ENCODE measurements at regions not wholly inside any gene's neighbourhood (a gene's known extent, or its start where the extent isn't known, plus 50 kb on each side); places are given as distances from the start of the nearest gene placed in this dataset.

DNA sequence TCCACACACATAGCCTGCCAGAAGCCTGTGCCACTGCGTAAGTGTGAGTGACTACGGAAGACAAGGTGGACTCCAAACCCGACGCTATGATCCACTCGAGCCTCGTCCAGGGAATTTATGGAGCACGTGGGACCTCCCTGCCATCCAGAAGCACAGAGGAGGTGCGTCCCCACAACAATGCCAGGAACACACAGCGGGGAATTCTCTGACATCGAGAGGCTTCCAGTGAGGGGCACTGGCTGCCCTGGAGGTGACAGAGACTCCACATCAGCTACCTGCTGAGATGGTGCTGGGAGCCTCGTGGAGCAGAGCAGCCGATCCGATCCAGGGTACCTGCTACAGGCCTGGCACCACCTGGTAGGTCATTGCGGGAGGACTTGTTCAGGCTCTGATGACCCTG lies 72.2 kb upstream of the INSIG1 start:
- ChIA-PET POLR2A (no interaction called here), CTCF (no interaction called here)
- Histone ChIP-seq H3K9me3 (ENCODE audit: control insufficient read depth, insufficient read depth, low read length) (peaks cover 4% of the 10 kb centered on the region; the same call in 1 of the 2 replicates), H3K27me3 (ENCODE audit: control insufficient read depth, insufficient read depth, low read length) (no peaks in the 10 kb centered on the region), H3K27ac (ENCODE audit: low read depth, low read length) (no peak overlapping the region), H3K4me3 (ENCODE audit: low read depth, low read length) (no peak overlapping the region)
- DNase-seq (ENCODE audit: low read depth, low spot score): no peak
- TF ChIP-seq, protein P1, sequence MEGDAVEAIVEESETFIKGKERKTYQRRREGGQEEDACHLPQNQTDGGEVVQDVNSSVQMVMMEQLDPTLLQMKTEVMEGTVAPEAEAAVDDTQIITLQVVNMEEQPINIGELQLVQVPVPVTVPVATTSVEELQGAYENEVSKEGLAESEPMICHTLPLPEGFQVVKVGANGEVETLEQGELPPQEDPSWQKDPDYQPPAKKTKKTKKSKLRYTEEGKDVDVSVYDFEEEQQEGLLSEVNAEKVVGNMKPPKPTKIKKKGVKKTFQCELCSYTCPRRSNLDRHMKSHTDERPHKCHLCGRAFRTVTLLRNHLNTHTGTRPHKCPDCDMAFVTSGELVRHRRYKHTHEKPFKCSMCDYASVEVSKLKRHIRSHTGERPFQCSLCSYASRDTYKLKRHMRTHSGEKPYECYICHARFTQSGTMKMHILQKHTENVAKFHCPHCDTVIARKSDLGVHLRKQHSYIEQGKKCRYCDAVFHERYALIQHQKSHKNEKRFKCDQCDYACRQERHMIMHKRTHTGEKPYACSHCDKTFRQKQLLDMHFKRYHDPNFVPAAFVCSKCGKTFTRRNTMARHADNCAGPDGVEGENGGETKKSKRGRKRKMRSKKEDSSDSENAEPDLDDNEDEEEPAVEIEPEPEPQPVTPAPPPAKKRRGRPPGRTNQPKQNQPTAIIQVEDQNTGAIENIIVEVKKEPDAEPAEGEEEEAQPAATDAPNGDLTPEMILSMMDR (IDR thresholded peaks at IDR 0.05; ENCODE audit: low read depth, low read length): no peak

DNA sequence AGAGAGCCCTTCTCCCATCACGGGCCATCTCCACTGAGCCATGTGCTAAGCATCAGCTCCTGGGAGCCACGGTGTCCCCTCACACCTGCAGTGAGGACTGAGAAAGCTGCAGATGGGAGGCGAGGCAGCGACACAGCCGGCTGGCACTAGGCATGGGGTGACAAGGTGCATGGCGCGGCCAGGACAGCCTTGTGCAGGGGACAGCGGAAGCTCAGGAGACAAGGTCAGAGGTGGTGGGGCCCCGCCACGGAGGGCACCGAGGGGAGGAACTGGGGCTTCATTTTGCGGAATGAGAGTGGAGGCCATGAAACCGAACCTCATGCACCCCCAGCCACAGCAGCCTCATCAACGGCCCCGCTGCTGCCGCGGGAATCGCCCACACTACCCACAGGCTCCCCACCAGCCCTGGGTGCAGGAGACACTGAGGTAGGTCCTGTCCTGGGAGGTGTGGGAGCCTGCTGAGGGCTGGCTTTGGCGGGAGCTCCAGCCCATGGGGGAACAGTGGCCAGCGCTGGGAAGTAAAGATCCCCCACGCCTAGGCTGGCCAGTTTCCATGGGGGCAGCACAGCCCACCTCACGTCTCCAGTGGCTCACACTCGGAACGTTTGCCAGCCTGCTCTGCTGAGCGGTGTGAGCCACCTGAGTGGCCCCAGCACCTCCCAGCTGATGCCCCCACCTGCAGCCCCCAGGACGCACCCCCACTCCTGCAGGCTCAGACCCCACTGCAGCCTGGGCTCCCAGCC lies 71.2 kb upstream of the INSIG1 start:
- CTCF ChIA-PET: no interaction called here
- Histone ChIP-seq H3K9me3 (ENCODE audit: control insufficient read depth, insufficient read depth, low read length) (peaks cover 8% of the 10 kb centered on the region; the same call in 1 of the 2 replicates), H3K4me3 (ENCODE audit: low read depth, low read length) (no peak overlapping the region), H3K27ac (ENCODE audit: low read depth, low read length) (no peak overlapping the region), H3K27me3 (ENCODE audit: control insufficient read depth, insufficient read depth, low read length) (no peaks in the 10 kb centered on the region)
- POLR2A ChIA-PET: no interaction called here
- TF ChIP-seq, protein P1 (IDR thresholded peaks at IDR 0.05; ENCODE audit: low read depth, low read length): no peak
- DNase-seq (ENCODE audit: low read depth, low spot score): no peak

DNA sequence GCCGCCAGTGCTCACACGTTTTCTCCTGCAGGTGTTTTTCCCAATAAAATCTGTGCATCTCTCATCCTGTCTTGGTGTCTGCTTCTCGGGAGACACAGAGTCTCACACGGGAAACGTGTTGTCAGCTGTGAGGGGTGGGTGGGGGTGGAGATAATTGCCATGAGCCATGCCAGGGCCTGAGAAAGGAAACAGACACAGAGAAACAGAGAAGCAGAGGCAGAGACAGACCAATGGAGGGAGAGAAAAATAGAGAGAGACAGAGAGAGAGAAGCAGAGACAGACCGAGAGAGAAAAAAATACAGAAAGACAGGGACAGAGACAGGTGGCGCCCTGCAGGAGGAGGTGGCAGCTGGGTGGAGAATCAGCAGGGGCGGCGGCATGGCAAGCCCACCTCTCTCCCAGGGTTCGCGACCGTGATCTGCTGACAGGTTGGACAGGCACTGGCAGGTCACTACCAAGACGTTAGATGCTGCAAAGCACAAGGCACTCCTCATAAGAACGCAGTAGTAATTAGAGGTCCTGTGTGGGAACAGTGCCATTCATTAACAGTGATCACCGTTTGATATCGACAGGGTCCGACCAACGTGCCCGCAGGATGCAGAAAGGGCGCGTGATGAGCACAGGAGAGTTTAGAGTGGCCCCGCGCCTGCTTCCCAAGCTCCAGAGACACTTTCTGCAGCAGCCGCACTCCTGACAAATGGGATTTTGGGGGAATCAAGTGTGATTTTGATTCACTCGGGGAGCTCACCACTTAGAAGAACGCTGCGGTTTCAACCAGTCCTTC lies 70.5 kb upstream of the INSIG1 start:
- CTCF ChIA-PET: no interaction called here
- Histone ChIP-seq H3K27ac (ENCODE audit: low read depth, low read length) (no peak overlapping the region), H3K27me3 (ENCODE audit: control insufficient read depth, insufficient read depth, low read length) (no peaks in the 10 kb centered on the region), H3K4me3 (ENCODE audit: low read depth, low read length) (no peak overlapping the region), H3K9me3 (ENCODE audit: control insufficient read depth, insufficient read depth, low read length) (peaks cover 11% of the 10 kb centered on the region; the same call in 1 of the 2 replicates)
- DNase-seq (ENCODE audit: low read depth, low spot score): no peak
- TF ChIP-seq, protein P1 (IDR thresholded peaks at IDR 0.05; ENCODE audit: low read depth, low read length): no peak
- POLR2A ChIA-PET: no interaction called here

DNA sequence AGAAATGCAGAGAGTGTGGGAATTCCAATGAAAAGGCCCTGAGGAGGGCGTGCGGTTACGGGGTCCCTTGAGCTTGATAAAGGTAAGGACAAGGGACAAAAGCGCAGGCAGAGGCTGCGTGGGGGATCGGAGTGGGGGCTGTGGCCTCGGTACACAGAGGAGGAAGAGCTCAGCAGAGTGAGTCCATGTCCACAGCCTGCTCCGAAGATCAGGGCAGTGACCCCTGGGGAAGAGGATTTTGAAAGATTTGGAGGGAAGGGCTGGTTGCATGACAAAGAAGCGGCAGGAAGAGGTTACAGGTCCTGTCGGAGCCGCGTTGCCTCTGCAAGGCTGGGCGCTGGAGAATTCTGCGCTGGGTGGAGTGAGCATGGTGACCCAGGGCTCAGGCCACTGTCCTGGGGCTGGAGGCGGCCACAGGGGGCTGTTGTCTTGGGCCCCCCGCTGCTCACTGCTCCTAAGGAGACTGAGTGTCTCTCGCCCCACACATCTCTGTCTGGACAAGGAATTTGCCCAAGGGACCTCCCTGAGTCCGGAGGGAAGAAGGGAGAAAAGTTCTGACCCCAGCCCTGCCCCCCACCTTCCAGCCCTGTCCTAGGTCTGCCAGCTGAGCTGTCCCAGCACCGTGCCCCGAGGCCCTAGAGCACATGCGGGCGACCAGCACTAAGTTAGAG lies 69.8 kb upstream of the INSIG1 start:
- CTCF ChIA-PET: no interaction called here
- POLR2A ChIA-PET: no interaction called here
- no peak for DNase-seq (ENCODE audit: low read depth, low spot score)
- no peaks in the 10 kb centered on the region for H3K27me3 ChIP-seq (ENCODE audit: control insufficient read depth, insufficient read depth, low read length)
- no peak overlapping the region for H3K4me3 ChIP-seq (ENCODE audit: low read depth, low read length)
- peaks cover 11% of the 10 kb centered on the region; the same call in 1 of the 2 replicates for H3K9me3 ChIP-seq (ENCODE audit: control insufficient read depth, insufficient read depth, low read length)
- no peak overlapping the region for H3K27ac ChIP-seq (ENCODE audit: low read depth, low read length)
- TF ChIP-seq, protein P1 (IDR thresholded peaks at IDR 0.05; ENCODE audit: low read depth, low read length): no peak

DNA sequence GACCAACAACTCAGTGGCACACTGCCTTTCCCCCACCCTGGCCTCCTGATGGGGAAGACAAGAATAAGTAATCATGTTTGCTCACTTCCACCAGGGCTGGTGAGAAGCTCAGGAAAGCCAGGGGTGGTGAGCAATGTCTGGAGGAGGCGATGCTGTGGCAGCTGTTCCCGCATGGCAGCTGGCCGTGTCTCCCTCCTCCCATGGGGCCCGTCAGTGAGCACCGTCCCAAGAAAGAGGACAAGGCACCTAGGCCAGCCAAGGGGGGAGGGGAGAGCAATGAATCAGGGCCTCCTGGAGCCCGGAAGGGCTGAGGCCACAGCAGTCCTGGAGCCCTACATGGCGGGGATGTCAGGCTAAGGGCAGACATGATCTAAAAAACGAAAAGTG lies 69.2 kb upstream of the INSIG1 start:
- no peak for DNase-seq (ENCODE audit: low read depth, low spot score)
- ChIA-PET POLR2A (no interaction called here), CTCF (no interaction called here)
- TF ChIP-seq, protein P1 (IDR thresholded peaks at IDR 0.05; ENCODE audit: low read depth, low read length): no peak
- no peaks in the 10 kb centered on the region for H3K27me3 ChIP-seq (ENCODE audit: control insufficient read depth, insufficient read depth, low read length)
- H3K9me3 ChIP-seq (ENCODE audit: control insufficient read depth, insufficient read depth, low read length): peaks cover 11% of the 10 kb centered on the region; the same call in 1 of the 2 replicates
- H3K4me3 ChIP-seq (ENCODE audit: low read depth, low read length): no peak overlapping the region
- H3K27ac ChIP-seq (ENCODE audit: low read depth, low read length): no peak overlapping the region

All from AG04450 (cell line).